K562 (cell line): ENCODE measurements at regions not wholly inside any gene's neighbourhood (a gene's known extent, or its start where the extent isn't known, plus 50 kb on each side); places are given as distances from the start of the nearest gene placed in this dataset.

ENCODE experiments used
- ZKSCAN8 ChIP-seq: fragments of 200-800 bp; sonication (Bioruptor generic); IDR thresholded peaks from 2 replicates; pipeline ENCODE4 v1.6.1; 2016; ENCODE audit warnings: missing genetic modification characterization, missing compliant biosample characterization
- ZNF717 ChIP-seq: fragments of 250-450 bp; sonication (Bioruptor Pico); IDR thresholded peaks from 2 replicates; pipeline ENCODE4 v1.5.0; 2021
- TF ChIP-seq, protein P1 (sequence below): fragments of 250-450 bp; sonication (Bioruptor Pico); IDR thresholded peaks from 2 replicates; pipeline ENCODE4 v1.8.0; 2021; ENCODE audit warnings: mild to moderate bottlenecking, moderate library complexity
- TF ChIP-seq, protein P2 (sequence below): fragments of 450-650 bp; formaldehyde crosslinking; conservative IDR thresholded peaks from 2 replicates; pipeline ENCODE4 v1.4.0; 2022; ENCODE audit warnings: mild to moderate bottlenecking, missing genetic modification characterization

DNA sequence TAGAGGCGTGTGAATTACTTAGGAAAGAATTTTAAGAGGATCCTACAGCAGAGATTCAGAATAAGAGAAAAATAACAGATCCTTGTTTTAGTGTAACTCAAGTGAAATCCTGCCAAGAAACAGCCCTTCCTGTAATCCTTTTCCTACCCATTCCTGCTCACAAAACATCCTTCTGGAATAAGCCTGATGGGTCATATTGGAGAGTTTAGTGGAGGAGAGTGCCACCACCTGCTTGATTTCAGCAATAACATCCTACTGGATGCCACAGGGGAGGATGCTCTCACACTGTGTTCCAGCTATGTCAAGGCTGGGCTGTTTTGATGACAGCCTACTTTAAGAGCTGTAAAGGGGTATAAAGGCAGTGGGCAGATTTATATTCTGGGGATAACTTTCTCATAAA is 54.8 kb upstream of the CCDC178 start (continued):
- TF ChIP-seq, protein P1, sequence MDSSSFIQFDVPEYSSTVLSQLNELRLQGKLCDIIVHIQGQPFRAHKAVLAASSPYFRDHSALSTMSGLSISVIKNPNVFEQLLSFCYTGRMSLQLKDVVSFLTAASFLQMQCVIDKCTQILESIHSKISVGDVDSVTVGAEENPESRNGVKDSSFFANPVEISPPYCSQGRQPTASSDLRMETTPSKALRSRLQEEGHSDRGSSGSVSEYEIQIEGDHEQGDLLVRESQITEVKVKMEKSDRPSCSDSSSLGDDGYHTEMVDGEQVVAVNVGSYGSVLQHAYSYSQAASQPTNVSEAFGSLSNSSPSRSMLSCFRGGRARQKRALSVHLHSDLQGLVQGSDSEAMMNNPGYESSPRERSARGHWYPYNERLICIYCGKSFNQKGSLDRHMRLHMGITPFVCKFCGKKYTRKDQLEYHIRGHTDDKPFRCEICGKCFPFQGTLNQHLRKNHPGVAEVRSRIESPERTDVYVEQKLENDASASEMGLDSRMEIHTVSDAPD (CRISPR knock-in tag) = no peak
- TF ChIP-seq ZNF717 (CRISPR knock-in tag) (no peak), ZKSCAN8 (CRISPR knock-in tag) (no peak)
- TF ChIP-seq, protein P2, sequence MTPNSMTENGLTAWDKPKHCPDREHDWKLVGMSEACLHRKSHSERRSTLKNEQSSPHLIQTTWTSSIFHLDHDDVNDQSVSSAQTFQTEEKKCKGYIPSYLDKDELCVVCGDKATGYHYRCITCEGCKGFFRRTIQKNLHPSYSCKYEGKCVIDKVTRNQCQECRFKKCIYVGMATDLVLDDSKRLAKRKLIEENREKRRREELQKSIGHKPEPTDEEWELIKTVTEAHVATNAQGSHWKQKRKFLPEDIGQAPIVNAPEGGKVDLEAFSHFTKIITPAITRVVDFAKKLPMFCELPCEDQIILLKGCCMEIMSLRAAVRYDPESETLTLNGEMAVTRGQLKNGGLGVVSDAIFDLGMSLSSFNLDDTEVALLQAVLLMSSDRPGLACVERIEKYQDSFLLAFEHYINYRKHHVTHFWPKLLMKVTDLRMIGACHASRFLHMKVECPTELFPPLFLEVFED (CRISPR knock-in tag) = no peak
